Muscle of arm (tissue), 1 donor: ENCODE measurements at regions not wholly inside any gene's neighbourhood (a gene's known extent, or its start where the extent isn't known, plus 50 kb on each side); places are given as distances from the start of the nearest gene placed in this dataset.
"Not testable (repeated sequence)": the region's sequence is repeated elsewhere in the genome, so short reads cannot be mapped to it uniquely, and the experiment has no call there.

Source experiments
- DNase-seq: peaks from one replicate; pipeline ENCODE4 v3.0.0-alpha.2; 2013

GRCh38 chr9:120338340-120338739 is 241.6 kb downstream of the CDK5RAP2 start:
- DNase-seq: no peak

GRCh38 chr9:120337131-120337530 is 242.8 kb downstream of the CDK5RAP2 start:
- DNase-seq: no peak

DNA sequence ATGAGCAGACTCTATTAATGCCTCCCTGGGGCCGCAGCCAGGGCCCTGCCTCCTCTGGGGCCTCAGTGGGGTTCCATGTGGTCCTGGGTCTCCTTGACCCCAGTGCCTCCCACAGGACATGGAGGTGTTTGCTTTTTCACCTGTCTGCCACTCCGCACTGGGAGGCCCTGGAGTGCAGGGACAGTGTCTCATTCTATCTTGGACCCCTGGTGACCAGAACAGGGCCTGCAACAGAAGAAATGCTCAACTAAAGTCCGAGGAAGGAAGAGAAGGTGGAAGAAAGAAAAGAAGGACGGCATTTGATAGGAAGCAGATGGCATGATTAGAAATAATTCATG is 243.2 kb downstream of the CDK5RAP2 start:
- no peak for DNase-seq

DNA sequence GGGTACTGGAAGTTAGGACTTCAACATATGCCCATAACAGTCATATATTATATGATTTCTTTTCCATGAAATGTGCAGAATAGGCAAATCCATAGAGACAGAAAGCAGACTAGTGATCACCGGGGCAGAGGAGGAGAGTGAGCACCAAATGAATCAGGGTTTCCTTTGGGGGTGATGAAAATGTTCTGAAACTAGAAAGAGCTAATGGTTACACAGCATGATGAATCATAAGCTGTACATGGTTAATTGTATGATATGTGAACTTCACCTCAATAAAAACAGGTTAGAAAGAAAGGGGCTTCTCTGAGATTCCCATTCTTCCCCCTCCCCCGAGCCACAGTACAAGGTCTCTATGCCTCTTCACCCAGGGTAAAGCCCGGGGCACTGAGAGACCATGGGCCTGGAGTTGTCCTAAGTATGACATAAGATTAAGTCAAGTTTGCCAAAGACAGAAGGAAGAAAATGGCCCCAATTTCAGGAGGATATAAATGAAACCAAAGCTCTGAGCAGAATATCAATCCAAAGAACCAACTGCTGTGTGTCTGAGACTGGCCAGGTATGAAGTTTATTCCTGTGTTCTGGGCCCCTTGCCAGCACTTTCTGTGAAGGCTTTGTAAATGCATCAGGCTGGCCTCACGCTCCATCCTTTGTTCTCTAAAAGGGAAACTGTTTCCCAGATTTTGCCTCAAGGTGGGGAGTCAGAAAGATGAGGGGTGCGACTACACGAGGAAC is 243.8 kb downstream of the CDK5RAP2 start:
- DNase-seq: no peak

GRCh38 chr9:120331913-120332312 is 248.1 kb downstream of the CDK5RAP2 start:
- no peak for DNase-seq

GRCh38 chr9:120330031-120330430 is 249.9 kb downstream of the CDK5RAP2 start:
- no peak for DNase-seq

DNA sequence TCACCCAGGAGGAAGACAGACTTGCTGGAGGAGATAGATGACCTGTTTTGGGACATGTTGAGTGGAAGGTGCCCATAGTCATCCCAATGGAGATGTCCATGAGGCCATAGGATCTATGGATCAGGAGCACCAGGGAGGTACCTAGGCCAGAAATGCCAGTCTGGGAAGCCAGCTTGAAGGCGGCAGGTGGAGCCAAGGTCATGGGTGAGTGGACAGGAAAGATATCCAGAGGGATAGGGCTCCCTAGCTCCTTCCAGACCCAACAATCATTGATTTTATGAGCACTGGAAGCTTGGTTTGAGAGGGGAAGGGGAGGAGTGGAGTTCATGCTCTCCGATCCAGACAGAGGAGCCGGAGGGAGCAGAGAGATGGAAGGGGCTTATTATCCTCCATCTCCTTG is 252.6 kb downstream of the CDK5RAP2 start:
- no peak for DNase-seq

- DNase-seq: no peak
Observed at GRCh38 chr9:120326049-120326693, 253.8 kb downstream of the CDK5RAP2 start.

DNA sequence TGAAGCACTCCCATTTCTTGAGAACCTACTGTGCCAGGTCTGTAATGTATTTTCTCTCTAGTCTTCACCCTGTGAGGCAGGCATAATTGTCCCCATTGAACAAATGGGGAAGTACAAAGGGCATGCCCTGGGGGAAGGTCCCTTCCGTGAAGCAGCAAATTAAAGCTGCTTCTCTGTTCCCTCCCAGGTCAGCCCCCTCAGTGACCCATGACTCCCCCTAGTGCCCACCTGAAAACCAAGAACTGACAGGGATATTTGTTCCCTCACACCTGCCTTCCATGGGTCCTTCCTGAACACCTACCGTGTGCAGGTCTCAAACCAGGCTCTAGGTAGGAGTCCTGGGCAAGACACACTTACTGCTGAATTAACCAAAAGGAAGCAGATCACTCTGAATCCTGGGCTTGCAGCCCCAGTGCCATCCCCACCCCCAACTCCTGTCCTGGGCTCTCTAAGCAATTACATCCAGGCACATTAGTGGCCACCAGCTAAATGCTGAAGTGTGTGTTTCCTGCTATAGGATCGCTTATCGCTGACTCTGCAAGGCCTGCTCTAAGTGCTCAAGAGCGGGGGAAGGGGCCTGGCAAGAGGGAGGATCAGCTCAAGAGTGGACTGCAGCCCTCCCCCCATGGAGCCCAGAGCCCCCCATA is 254.8 kb downstream of the CDK5RAP2 start:
- no peak for DNase-seq

DNA sequence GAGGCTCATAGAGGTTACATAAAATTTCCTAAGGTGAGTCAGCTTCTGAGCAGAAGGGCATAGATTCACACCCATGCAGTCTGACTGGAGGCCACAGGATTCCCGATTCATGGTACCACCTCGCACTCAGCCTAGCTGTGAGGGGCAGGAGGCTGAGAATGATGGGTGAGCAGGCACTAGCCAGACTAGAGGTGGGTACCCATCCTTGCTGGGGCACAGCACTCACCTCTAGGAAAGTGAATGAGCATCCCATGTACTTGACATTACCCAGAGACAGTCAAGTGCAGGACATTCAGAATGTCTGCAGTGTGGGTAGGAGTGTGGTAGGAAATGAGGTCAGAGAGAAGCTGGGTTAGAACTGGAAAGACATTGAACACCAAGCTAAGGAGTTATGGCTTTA is 255.5 kb downstream of the CDK5RAP2 start:
- DNase-seq: no peak

DNA sequence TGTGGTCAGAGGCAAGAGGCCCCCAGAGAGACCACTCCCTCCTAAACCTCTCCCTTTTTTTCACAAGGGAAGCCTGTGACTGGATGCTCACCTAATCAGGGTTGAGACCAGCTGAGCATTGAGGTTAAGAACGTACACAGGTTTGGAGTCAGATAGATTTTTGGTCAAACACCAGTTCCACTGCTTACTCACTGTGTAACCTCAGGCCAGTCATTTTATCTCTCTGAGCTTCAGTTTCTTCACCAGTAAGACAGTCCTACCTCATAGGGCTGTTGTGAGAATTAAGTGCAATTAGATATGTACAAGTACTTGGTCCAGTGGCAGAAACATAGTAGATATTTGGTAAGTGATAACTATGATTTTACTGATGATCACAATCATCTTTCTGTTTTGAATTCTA is 256.8 kb downstream of the CDK5RAP2 start:
- no peak for DNase-seq

- DNase-seq: no peak
Observed at GRCh38 chr9:120319452-120319851, 260.5 kb downstream of the CDK5RAP2 start.

- no peak for DNase-seq
Observed at GRCh38 chr9:120315154-120315553, 264.8 kb downstream of the CDK5RAP2 start.

GRCh38 chr9:120312031-120312430 is 267.9 kb downstream of the CDK5RAP2 start:
- DNase-seq: no peak

- no peak for DNase-seq
Observed at GRCh38 chr9:120310035-120310434, 269.9 kb downstream of the CDK5RAP2 start.

GRCh38 chr9:120308495-120308894 is 271.5 kb downstream of the CDK5RAP2 start:
- DNase-seq: no peak

GRCh38 chr9:120307599-120307998 is 272.4 kb downstream of the CDK5RAP2 start:
- DNase-seq: no peak

GRCh38 chr9:120306561-120306960 is 273.4 kb downstream of the CDK5RAP2 start:
- no peak for DNase-seq

- DNase-seq: no peak
Observed at GRCh38 chr9:120306088-120306487, 273.9 kb downstream of the CDK5RAP2 start.

- DNase-seq: not testable (repeated sequence)
Observed at GRCh38 chr9:120304896-120305295, 275.1 kb downstream of the CDK5RAP2 start.

- DNase-seq: no peak
Observed at GRCh38 chr9:120303519-120303918, 276.4 kb downstream of the CDK5RAP2 start.

DNA sequence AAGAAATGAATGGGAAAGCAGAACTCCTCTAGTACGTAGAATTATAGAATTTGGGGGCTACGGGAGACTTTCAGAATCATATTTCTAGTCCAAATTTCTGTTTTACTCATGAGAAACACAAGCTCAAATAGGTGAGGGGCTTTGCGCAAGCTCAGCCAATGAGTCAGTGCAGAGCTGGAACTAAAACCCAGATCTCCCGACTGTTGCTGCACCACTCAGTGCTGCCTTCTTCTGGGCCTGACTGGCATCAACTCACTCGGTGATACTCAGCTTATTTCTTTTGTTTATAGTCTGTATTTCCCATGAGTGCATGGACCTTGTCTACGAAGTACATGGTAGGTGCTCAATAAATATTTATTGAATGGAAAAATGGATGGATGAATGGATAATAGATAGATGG is 280.2 kb downstream of the CDK5RAP2 start:
- no peak for DNase-seq

DNA sequence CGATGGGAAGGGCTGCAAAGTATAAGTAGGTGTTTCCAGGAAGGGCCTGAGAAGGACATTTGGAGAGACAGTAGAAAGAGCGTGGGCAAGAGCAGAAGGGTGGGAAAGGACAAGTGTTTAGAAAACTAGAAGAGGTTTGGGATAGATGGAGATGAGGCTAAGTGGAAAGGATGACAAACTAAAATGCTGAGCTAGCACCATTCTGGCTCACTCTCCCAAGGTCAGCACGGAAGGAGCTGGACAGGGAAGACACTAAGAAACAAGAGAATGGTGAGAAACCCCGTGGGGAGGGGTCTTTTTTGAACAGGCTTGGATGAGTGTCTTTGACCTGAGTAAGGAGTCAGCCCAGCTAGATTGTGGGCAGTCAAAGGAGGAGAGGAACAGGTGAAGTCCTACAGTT is 286.0 kb downstream of the CDK5RAP2 start:
- no peak for DNase-seq
